Posterior vena cava (tissue), 2 donors: ENCODE measurements at regions not wholly inside any gene's neighbourhood (a gene's known extent, or its start where the extent isn't known, plus 50 kb on each side); places are given as distances from the start of the nearest gene placed in this dataset.
"Not testable (repeated sequence)": the region's sequence is repeated elsewhere in the genome, so short reads cannot be mapped to it uniquely, and the experiment has no call there.

Experiments
- DNase-seq: peaks from one replicate; pipeline ENCODE4 v3.0.0-alpha.2; 2020; ENCODE audit warnings: low spot score
- intact Hi-C, 2 donors: fragments of 100-400 bp; cut with DNase I; formaldehyde crosslinking; loops; one replicate each; pipeline versions ENCODE4 v1.14.1 to v1.14.2; 2022 to 2023
- donor health status: DM: yes; HTN: yes; CAD: no.
- donor health status: DM: yes; HTN: yes; CAD: no.

DNA sequence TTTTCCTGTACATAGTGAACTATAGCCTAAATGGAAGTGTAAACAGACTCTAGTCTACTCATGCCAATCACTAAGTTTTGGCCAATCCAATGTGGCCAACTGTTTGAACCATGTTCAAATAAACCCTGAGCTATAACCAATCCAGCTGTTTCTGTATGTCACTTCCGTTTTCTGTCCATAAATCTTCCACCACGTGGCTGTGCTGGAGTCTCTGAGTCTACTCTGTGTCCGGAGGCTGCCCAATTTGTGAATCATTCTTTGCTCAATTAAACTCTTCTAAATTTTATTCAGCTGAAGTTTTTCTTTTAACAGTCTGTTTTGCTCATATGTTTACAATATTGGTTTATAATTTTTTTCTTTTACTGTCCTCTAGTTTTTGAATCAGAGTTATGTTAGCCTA, 112.3 kb upstream of the BANK1 start:
- DNase-seq, result no peak
- intact Hi-C loops, result no loop called here

- no peak for DNase-seq
- intact Hi-C loops, result no loop called here
Observed at GRCh38 chr4:101670897-101671296, 119.6 kb upstream of the BANK1 start.

DNA sequence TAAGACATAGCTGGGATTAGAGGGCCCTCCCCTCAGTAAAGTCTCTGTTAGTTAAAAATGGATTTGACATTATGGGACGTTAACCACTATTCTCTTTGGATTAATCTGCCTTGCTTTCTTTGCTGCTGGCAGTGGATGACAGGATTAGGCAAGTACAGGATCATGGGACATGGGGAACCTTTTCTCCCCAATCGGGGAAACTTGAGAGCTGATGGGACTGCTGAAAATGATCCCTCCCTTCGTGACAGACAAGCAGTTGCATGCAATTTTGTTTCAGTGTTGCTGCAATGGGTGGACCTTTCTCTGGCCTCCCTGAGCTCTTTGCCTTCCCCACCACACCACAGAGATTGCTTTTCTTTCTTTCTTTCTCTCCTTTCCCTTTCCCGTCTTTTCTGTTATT, 120.2 kb upstream of the BANK1 start:
- intact Hi-C loops, result no loop called here
- DNase-seq, result no peak

GRCh38 chr4:101669832-101670188, 120.7 kb upstream of the BANK1 start:
- intact Hi-C loops, result loop anchor here in 1 of 2 donors (5.0 kb wide), 1 partner anchor 362 kb away; no protein-coding TSS in a partner anchor
- no peak for DNase-seq

DNA sequence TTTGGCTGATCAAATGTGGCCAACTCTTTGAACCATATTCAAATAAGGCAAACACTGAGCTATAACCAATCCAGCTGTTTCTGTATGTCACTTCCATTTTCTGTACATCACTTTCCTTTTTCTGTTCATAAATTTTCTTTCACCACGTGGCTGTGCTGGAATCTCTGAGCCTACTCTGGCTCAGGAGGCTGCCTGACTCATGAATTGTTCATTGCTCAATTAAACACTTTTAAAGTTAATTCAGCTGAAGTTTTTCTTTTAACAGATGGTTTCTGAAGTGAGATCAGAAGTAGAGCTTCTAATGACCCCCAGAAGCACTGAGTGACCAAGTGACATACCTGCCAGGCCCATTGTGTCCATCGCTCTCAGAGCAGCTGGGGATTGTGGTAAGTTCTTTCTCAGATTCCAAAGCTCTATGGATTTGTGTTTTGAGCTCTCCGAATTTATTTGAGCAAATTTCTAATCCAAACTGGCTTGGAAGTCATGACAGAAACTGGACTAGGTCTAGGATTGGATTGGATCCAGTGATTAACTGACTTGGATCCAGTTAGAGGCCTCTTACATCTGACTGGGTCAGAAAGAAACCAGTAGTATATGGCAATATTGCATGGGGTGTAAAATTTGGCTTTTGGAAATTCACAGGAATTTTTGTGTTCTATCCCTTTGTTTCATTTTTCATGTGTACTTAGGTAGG, 121.2 kb upstream of the BANK1 start:
- intact Hi-C loops, result loop anchor here in 1 of 2 donors (5.0 kb wide), 1 partner anchor 363 kb away; no protein-coding TSS in a partner anchor
- DNase-seq, result no peak

DNA sequence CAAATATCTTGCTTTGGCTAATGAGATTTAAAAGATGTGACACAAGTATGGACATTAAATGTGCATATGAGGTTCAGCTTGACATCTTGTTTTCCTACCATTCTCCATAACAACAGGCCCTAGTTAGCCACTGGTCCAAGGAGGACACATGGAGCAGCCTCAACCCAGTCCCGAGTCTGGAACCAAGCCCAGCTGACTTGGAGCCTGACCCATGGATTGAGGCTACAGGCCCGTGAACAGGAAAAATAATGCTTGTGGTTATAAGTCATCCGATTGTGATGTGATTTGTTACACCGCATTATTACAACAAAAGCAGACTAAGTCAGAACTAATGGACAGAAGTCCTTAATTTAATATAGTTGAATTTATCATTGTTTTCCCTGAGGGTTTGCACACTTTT, 123.2 kb upstream of the BANK1 start:
- no peak for DNase-seq
- intact Hi-C loops, result loop anchor here in 1 of 2 donors (5.0 kb wide), 1 partner anchor 365 kb away; no protein-coding TSS in a partner anchor

DNA sequence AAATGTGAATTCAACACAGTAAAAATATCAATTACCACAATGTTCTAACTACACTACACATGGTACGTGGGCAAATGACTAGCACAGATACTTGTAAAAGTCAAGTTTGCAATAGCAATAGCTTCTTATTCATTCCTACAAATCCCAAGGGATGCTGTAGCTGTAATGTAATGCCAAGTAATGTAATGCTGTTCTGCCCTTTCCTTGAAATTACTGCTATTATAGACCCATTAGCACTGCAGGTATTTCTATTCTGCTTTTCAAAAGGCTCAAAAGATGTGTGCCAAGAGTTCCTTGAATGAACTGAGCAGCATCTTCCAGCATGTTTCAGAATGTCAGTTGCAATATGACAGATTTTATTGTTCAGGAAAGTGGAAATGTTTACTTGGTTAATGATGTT, 129.9 kb upstream of the BANK1 start:
- intact Hi-C loops, result no loop called here
- DNase-seq, result no peak

- intact Hi-C loops, result no loop called here
- no peak for DNase-seq
Observed at GRCh38 chr4:101655857-101656256, 134.7 kb upstream of the BANK1 start.

DNA sequence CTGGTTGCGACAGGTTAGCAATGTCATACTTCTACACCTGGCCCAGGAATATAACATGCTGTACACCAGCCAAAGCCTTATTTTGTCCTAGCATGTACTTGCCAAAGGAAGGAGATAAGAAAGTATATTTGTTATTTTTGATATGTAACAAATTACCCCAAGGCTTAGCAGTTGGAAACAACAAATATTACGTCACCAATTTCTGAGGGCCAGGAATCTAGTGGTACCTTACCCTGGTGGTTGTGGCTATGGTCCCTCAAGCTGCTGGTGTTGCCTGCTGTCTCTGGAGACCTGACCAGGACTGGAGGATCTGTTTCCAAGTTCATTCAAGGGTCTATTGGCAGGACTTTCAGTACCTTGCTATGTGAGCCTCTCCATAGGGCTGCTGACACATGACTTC, 135.5 kb upstream of the BANK1 start:
- DNase-seq, result no peak

GRCh38 chr4:101651778-101652177, 138.8 kb upstream of the BANK1 start:
- intact Hi-C loops, result no loop called here
- DNase-seq, result no peak

More for the DNA sequence above, 135.5 kb upstream of the BANK1 start:
- intact Hi-C loops, result no loop called here

- intact Hi-C loops, result no loop called here
- DNase-seq, result no peak
Observed at GRCh38 chr4:101649790-101650515, 140.6 kb upstream of the BANK1 start.

- no peak for DNase-seq
- intact Hi-C loops, result no loop called here
Observed at GRCh38 chr4:101647710-101648034, 142.9 kb upstream of the BANK1 start.

DNA sequence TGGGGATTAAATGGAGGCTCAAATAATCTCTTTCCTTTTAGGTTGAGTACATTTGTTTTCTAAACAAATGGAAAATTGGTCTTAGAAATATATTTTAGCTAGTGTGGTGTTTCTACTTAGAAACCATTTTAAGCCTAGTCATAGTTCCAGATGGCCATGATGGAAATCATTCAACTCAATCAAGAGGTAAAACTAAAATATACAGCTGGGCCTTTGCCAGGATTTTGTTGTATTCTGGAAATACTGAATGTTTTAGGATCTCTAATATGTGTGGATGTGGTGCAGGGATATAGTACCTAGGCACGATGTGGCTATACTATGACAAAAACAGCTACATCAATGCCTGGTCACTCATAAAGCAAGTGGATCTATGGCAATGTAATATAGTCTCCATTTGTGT, 146.0 kb upstream of the BANK1 start:
- DNase-seq, result no peak
- intact Hi-C loops, result no loop called here

GRCh38 chr4:101643186-101643837, 147.2 kb upstream of the BANK1 start:
- DNase-seq, result no peak
- intact Hi-C loops, result no loop called here

DNA sequence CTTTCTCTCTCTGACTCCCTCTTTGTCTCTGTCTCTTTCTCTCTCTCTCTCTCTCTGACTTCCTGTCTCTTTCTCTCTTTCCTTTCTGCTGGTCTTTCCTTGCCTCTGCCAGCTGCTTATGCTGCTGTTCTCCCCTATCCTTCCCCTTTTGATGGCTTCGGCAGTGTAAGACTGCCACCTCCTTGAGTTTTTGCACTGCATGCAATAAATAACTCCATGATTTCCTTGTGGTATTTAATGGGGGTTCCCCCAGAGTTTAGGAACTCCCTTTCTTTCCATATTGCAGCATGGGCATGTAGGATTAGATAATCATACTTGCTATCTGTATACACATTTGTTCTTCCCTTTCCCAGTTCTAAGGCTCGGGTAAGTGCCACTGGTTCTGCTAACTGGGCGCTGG, 157.8 kb upstream of the BANK1 start:
- intact Hi-C loops, result not testable (repeated sequence)

GRCh38 chr4:101630319-101630986, 160.1 kb upstream of the BANK1 start:
- intact Hi-C loops, result no loop called here
- DNase-seq, result no peak

More for the DNA sequence above, 157.8 kb upstream of the BANK1 start:
- DNase-seq, result not testable (repeated sequence)

DNA sequence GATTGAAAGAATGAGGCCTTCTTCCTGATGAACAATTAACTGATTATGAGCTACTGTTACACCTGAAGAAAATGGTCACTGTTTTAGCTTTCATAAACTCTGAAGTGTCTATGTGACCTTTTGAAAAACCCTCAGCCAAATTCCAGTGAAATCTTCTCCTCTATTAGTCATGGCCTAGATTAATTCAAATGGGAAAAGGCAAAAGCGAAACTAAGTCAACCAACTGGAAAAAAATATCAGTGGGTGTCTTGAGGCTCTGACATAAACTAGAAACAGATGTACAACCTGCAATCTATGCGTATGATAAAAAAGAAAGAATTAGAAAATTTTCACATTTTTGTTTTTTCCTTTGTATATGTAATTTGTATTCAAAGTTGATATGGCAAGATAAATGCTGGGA, 169.4 kb upstream of the BANK1 start:
- DNase-seq, result no peak

DNA sequence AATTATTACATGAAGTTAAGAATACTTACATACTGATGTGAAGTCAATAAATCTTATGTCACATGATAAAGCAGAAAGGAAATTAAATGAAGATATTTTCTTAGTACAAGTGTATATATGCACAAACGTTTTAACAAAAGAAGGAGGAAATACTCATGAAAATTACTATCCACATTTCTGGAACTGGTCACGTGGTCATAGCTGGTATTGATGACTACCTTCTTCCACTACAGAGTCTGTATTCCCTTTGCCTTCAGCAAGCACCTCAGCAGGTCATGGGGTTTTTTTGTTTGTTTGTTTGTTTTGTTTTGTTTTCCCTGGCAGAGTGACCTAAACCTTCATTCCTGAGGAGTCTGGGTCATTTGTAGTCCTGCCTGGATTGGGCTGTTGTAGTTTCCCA, 174.9 kb upstream of the BANK1 start:
- DNase-seq, result no peak
- intact Hi-C loops, result no loop called here

More for the DNA sequence above, 169.4 kb upstream of the BANK1 start:
- intact Hi-C loops, result no loop called here

GRCh38 chr4:101606989-101607388, 183.5 kb upstream of the BANK1 start:
- DNase-seq, result not testable (repeated sequence)
- intact Hi-C loops, result loop anchor here in 1 of 2 donors (5.0 kb wide), 1 partner anchor 510 kb away; no protein-coding TSS in a partner anchor

- intact Hi-C loops, result loop anchor here in 1 of 2 donors (5.0 kb wide), 1 partner anchor 512 kb away; no protein-coding TSS in a partner anchor
- DNase-seq, result no peak
Observed at GRCh38 chr4:101604976-101605375, 185.6 kb upstream of the BANK1 start.
